IPS DF 4.7 (cell line): ENCODE measurements at regions not wholly inside any gene's neighbourhood (a gene's known extent, or its start where the extent isn't known, plus 50 kb on each side); places are given as distances from the start of the nearest gene placed in this dataset.

ENCODE experiments used
- DNase-seq: peaks from one replicate; pipeline ENCODE4 v3.0.0-alpha.2; 2013; ENCODE audit warnings: low spot score; ENCODE audit errors: extremely low read depth

DNA sequence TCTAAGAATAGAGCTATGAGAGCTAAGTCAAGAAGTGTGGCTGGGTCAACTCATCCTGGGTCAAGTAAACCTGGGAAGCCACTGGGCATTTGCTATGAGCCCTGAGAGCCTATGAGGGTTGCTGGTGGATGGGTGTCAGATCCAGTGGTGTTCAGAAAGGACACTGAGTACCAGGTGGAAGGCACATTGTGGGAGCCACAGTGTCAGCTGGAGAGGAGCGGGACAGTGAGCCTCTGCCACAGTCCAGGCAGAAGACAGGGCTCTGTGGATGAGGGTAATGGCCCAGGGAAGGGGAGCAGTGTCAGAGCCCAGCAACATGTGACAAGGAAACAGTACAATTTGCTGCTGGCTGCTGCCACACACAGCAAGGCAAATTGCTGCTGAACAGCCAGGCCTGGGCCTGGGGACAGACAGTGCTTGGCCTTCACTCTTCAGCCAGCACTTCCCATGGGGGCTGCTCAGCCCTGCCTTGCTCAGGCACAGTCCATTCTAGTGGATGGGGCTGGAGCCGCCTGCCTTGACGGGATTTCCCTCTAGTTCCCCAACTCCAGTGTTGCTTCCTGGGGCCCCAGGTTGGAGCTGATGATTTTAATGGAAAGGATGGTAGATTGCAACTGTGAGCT, 90.9 kb upstream of the CHST15 start:
- no peak for DNase-seq

DNA sequence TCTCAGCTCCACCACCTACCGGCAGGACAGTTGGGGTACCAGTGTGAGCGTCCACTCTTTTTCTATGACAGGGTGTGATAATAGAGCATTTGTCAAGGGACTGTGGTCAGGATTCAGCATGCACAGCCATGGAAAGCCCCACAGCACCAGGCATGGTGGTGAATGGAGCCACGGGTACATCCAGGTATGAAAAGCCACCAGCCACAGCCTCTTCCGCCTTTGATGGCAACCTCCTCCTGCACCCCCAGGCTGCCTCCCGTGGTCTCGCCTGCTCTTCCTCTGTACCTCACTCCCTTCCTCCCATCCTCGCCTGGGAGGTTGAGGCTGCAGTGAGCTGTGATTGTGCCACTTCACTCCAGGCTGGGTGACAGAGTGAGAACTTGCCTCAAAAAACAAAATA, 90.2 kb upstream of the CHST15 start:
- no peak for DNase-seq

DNA sequence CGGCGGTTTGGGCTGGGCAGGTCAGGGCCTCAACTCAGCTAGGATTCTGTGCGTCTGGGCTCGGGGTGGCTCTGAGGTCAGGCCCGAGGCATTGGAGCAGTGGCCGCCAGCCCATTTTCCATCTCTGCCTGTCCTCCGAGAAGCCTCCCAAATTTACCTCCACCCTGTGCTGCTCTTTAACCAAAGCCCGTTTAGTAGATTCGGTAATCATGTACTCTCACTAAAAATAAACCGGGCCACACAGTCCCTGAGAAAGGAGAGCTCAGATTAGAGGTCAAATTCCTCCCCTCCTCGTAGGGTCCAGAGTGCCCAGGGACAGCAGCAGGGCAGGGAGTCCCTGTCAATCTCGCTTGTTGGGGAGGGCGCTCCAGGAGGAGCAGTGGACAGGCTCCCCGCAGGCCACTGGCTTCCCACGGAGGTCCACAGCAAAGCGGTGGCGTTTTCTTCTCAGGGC, 88.7 kb upstream of the CHST15 start:
- DNase-seq = no peak

DNA sequence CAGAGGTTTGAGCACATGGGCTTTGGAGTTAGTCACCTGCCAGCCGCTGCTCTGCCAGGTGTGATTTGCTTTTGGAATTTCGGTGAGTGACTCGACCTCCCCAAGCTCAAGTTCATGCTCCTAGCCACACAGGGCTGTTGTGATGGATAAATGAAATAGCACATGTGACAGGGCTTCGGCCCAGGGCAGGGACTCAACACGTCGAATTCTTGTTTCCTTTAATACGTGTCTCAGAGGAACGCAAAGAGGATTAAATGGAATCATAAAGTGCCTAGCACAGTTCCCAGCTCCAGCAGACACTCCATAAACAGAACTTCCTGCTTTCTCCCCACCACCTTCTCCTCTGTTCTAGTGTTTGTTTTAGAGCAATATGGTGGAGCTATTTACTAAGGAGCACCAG, 88.3 kb upstream of the CHST15 start:
- DNase-seq = no peak

DNA sequence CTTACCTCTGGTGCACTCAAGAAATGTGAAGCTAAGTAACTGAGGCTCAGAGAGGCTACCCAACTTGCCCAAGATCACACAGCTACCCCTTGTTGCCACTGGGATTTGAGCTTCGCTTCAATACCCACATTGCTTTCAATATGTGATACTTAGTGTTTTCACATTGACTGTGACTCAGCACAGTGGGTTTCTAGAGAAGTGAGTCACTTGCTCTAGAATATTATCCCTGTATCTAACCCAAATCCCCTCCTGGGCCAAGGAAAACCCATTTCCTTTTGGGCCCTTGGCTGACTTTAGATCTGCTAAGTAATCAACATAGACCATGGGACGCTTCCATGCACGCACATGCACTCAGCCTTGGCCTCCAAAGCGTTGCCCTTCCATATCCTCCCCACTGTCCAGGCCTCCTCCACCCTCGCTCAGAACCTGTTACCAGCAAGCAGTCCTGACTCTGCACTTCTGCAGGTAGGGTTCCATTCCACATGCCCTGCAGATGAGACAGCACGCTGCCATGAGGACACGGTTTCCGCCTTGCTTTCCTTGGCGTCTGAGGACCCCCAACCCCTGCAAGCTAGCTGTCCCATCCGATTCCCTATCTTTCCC, 87.7 kb upstream of the CHST15 start:
- no peak for DNase-seq

DNA sequence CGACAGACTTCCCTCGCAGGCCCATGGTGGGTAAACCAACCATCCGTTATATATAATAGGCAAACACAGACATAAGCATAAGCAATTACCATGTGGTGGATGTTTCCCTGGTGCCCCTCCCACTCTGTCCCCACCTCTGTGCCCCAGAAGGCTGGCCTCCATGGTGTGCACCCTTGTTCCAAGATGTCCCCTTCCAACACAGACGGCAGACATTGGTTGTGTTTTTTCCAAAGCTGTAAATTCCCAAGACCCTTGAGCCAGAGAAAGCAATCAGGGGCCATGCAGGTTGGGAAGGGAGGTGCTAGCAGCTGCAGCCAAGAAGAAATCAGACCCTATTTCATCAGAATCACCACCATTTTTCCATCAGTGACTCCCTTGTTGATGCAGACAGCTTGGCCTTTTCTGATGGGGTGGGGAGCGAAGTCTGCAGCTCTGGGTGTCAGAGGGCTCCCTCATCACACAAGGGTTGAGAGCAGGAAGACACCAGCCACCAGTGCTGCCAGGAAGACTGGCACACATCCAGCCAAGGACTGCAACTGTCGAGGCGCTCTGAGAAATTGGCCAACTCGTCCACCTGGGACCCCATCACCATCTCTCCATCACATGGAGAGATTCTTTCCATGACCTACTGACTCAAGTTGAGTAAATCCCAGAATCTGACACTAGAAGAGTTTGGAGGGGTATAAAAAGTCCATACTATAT, 86.8 kb upstream of the CHST15 start:
- no peak for DNase-seq

DNA sequence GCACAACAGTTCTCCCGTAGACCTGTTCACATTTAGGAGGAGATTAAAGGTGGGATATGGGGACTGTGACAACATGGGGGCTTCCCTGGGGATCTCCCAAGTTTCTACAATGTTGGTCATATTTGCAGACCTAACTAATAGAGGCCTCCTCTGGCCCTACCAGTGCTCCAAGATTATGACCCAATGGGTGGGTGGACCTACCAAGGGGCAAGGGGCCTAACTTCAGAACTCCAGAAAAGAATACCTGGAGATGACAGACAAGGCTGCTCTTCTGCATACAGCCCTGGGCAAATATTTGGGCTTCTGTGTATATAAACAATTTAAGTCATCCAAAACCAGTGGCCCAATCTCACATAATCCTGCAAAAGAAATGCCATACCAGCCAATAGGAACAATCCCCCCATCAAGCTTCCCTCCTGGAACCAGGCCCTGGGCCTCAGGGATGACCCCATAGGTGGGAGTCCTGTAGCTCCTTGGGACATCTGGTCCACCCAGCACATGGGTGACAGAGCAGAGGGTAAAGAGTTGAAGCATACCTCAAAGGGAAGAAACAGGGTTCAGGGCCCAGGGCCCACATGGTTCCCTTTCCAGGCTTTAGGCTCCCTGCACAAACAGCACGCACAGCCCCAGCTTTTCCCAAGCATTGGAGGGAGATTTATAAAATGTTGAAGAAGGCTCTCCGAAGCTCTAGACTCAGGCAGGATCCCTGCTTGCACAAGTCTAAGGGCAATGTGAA, 86.1 kb upstream of the CHST15 start:
- no peak for DNase-seq

DNA sequence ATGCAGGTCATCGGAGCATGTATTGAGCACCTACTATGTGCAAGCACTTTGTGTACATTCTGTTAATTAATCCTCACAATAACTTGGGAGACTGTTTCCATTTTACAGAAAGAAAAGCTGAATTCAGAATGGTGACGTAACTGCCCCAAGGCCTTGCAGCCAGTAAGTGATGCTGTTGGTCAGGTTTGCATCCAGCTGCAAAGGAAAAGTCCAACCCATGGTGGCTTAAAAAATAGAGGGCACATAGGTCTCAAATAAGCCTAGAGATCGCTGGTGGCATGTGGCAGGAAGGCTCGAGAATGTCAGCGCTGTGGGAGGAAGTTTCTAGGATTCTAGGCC, 83.8 kb upstream of the CHST15 start:
- DNase-seq = no peak

DNA sequence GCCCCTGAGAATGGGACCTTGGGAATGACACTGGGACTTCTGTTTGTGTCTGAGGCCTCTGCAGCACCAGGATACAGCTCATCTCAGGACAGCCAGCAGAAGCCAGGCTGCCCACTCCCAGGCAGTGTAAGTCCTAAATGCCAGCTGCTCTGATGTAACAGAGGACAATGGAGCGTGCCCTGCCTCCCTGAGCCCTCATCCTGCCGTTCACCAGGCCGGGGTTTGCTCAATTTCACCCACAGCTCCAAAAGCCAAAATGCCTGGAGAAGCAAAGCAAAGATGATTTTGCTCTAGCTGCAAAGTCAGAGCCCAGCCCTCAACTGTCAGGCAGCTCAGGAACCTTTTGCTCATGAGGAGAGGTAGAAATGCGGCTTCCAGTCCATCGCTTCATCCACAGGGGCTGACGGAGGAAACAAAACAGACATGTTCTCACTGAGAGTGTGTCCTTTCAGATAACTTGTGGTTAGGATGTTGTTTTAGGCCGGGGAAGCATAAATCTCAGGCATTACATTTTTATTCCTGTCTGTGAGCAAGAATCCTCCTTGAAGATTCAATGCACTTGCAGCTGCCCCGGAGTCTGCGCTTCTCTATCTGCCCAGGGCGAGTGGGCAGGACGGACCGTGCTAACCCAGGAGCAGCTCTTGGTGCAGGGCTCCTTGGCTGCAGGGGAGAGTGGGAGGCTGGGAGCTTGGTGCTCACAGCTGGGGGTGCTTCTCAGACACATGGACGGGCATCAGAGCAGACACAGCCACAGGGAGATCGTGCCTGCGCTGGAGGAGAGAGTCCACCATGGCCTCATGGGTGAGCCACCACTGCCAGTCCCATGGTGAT, 83.2 kb upstream of the CHST15 start:
- no peak for DNase-seq

DNA sequence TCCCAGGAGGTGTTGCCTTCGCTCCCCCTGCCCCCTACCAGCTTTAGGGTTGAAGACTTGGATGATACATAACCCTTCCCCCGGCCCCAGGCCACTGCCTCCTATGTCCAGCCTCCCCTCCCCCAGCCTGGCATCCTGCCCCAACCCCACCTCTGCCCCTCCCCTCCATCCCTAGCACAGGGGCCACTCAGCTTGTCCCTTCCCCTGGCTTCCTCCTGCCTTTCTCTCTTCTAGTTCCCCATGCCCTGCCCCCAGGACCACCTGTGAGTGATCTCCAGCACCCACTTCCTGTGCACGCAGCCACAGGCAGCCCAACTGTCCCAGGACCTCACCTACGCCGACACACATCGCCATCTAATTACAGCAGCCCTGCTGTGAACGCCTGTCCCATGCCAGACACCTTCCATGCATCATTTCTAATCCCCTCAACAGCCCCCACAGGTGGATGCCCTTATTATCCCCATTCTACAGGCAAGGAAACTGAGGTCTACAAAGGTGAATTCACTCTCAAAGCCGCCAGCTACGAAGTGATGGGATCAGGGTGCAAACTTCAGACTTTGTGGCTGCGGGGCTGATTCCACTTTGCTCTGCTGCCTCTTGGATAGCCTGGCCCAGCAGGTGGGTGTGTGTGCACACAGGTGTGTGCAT, 82.4 kb upstream of the CHST15 start:
- DNase-seq = no peak

DNA sequence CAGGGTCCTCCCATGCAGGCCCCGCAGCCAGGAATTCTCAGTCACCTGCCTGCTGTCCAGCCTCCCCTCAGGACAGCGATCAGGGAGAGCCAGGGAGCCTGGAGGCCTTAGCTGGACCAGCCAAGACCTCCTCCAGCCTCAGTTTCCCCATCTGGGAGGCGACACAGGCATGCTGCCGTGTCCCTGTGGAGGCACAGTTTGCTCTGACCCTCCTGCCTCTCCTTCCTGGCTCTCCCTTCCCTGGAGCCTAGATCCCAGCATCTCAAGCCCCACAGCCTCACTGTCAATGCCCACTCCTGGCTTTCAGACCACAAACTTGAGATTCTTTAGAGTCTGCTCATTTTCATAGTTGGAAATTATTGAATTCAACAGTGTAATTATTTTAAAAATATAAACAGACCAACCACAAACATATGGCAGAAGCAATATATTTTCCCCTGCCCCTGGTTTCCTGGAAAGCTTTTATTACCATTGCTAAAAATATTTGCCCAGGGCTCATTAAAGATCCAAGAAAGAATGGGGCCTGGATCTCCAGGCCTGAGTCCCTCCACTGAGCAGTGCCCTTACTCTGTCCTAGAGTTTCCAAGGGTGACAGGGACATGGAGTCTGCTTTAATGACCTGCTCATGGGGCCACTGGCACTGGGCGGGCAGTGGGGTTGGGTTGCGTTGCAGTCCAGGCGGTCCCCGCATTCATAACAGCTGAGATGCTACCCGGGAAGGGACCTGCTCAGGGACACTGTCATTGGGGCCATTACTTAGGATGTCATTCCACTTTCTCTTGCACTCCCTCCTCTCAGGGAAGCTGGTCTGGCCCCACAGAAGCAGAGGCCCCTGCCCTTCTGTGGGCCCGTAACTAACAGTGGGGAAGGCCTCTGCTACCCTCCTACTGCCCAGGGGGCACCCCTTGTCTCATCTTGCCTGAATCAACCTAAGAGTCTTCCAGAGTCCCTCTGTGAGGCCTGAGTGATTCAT, 81.6 kb upstream of the CHST15 start:
- DNase-seq = no peak

DNA sequence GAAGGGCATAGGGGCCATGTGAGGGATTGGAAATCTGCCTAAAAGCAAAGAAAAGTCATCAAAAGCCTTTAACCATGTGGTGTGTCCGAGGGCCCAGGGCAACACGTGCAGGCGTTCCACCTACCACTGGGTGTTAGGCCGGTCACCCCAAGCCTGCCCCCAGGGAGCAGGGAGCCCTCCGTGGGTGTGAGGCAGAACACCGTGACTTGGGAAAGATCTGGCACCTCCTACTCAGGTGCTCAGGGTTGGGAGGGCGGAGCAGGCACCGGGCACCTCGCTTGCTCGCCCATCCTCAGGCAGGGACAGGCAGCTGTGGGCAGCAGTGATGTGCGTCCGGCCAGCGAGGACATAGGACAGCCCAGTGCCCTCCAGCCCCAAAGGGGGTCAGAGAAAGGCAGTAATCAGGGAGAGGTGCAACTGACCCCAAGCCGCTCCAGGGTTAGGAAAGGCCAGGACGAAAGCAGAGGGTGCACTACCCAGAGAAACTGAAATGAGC, 80.7 kb upstream of the CHST15 start:
- DNase-seq = no peak

DNA sequence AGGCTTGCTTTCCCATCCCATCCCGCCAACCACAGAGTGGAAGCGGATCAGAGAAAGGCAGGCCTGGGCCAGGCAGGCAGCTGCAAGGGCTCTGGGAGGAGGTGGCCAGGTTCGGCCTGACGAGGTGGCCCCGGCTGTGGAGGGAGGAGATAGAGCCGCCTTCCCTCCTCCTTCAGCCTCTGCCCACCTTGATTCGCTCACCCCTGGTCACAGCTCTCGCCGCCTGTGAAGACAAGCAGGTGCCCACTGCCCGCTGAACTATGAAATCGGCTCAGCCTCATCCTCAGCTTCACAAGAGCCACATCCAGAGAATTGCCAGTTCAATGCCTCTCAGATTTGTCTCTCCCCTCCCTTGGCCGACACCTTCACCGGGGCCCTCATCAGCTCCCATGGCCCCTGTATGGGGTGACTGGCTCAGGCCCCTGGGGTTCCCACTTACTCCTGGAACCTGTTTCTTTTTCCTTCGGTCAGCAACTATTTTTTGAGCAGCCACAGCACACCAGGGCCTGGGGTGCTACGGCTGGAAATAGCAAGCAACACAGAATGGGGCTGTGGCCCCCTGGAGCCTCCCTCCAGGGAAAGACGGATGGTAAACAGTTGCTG, 80.0 kb upstream of the CHST15 start:
- DNase-seq = no peak

DNA sequence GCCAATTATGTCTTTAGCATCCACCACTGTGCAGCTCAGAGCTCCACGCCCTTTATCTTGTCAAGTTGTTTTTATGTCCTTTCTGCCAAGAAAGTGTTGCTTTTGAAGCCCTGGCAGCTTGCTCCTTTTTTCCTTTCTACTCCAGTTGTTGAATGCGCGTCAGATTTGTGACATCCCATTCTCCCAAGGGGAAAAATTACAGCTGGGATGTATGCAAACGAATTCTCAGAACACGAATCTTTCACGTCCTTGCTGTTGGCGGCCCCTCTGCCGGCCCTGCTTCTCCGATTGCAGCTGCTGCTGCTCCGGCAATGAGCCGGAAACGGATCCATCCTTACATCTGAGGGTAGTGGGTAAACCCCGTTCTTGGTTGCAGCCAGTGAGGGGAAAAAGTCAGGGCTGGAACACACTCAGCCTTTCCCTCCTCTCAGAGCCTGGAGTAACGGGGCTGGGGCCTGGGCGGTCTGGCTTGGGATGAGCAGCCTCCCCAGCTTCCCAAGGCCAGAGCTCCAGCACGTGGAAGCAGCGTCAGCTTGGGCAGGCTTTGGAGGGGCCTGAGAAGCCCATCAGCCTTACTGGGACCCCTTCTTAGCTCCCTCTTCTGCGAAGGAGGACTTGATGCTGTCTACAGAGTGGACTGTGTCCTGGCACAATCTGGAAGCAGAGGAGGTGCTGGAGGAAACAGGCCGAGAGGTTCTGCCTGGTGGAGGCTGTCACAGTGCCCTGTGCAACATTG, 79.0 kb upstream of the CHST15 start:
- no peak for DNase-seq

DNA sequence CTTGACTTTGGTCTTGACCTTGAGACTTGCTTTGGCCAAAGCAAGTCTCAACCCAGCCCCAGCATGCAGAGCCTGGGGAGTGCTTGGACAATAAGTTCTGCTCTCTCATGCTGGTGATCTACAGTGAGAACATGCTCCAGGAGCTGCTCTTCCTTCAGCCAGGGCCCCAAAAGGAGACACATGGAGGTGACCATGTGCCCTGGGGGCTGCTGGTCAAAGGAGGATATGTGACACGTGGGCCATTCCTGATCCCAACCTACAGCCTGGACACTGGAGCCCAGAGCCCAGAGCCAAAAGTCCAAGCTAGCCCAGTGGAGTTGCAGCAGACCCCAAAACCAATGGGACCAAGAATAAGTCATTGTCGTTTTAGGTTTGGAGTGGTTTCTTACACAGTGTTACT, 78.2 kb upstream of the CHST15 start:
- DNase-seq = no peak

DNA sequence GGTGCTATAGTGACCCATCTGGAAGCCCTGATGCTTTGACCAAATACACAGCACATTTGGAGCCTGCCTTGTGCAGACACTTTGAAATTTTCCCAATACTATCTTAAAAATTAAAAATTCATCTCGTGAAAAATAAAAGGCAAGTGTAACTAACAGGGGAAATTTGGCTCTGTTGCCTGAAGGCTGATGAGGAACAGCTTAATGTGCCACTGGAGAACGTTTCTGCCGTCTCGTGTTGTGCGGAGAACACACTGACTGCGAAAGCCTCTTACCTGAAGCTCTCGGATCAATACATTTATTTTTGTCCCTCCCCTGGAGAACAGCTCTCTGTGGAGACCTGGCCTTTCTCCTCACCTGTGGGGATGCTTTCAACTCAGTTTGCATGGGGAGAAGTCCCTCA, 77.2 kb upstream of the CHST15 start:
- DNase-seq = no peak

DNA sequence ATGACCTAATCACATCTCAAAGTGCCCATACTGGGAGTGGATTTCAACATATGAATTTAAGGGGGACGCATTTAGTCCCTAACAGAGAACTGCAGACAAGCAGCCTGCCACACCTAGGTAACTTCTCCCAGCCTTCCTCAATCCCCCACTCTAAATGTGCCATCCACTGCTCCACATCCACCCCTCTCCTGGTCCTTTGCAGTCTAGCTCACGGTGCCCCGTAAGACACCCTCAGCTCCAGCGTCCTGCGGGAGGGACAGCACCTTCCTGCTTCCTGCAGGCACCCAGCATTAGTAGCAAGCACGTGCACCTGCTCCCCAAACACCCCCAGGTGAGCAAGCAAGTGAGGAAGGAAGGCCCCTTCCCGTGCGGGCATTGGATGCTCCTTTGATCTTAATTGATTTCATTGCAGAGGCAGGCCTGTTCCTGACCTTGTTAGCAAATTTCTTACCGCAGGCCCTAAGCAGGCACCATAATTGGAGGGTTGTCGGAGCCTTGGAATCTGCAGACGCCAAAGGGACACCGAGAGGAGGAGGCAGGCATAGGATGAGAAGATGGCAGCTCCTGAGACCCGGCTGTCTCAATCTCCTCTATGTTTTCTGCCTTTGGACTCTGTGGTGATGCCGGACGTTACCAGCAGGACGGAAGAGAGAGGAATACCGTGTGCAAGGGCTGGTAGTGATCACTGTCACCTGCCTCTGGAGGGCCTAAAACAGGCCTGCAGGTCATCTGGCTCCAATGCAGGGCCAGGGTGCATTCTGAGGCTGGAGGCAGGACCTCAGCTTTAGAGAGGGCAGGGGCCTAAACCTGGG, 75.8 kb upstream of the CHST15 start:
- DNase-seq = no peak

DNA sequence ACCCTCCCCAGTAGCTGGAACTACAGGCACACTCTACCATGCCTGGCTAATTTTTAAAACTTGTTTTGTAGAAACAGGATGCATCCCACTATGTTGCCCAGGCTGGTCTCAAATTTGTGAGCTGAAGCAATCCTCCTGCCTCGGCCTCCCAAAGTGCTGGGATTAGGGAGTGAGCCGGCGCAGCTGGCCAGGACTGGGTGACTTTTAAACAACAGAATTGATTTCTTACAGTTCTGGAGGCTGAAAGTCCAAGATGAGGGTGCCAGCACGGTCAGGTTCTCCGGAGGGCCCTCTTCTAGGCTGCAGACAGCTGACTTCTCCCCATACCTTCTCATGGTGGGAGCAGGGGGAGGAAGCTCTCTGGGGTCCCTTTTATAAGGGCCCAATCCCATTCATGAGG, 75.2 kb upstream of the CHST15 start:
- DNase-seq = no peak
